HG03342 (cell line): ENCODE measurements at regions not wholly inside any gene's neighbourhood (a gene's known extent, or its start where the extent isn't known, plus 50 kb on each side); places are given as distances from the start of the nearest gene placed in this dataset.

Source experiments
- ATAC-seq: cut with Tn5 transposase; IDR thresholded peaks from one replicate; pipeline ENCODE4 v1.9.1; 2021; ENCODE audit warnings: mild to moderate bottlenecking, moderate library complexity; ENCODE audit not compliant: unreplicated experiment

- no peak for ATAC-seq
Observed at GRCh38 chr7:46695051-46695708, 774.1 kb upstream of the IGFBP3 start.

DNA sequence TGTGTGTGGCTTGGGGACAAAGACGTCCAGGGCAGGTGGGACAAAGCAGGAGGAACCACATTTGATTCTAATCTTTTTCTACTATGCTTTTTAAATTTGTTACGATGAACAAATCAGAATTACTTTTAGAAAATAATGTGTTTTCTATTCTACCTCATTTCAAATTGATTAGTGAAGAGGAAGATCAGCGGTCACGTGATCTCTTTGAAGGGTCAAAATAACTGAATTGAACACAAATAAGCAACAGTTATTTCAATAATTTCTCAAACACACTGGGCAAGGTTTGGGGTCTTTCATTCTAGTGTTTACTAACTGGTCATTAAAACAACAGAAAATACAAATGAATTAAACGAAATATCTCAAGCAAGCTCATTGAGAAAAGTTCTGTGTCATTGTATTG, 773.0 kb upstream of the IGFBP3 start:
- ATAC-seq: no peak

GRCh38 chr7:46687203-46687602, 766.1 kb upstream of the IGFBP3 start:
- no peak for ATAC-seq

GRCh38 chr7:46685051-46685450, 764.0 kb upstream of the IGFBP3 start:
- no peak for ATAC-seq

- no peak for ATAC-seq
Observed at GRCh38 chr7:46682836-46683624, 762.0 kb upstream of the IGFBP3 start.

DNA sequence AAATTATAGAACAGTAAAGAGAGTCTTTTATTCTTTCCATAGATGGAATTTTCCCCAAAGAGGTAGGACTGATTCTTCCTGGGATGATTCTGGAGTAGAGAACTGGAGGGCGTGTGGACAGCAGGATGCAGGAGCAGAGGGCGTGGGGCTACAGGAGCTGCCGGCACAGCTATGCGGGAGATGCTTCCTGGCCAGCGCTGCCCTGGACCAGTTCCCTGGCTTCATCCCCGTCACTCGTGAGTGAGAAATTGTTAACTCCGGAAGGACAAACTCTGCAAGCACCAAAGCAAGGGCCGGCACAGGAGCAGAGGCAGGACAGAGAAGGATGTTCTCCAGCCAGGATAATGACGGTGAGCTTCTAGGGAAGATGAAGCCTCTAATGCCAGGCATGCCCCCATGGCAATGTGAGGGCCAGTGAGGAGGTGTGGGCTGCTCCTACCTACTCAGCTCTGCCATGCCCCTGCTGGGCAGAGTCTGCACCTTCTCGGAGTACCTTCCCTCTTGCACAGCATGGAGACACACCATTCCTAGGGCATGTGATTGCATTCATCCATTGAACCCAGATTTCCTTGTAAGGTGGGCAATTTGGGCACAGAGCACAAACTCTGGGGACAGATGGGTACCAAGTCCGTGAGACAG, 760.9 kb upstream of the IGFBP3 start:
- ATAC-seq: no peak

GRCh38 chr7:46680147-46680546, 759.1 kb upstream of the IGFBP3 start:
- no peak for ATAC-seq

GRCh38 chr7:46679671-46680070, 758.6 kb upstream of the IGFBP3 start:
- no peak for ATAC-seq

GRCh38 chr7:46678421-46678820, 757.3 kb upstream of the IGFBP3 start:
- no peak for ATAC-seq

DNA sequence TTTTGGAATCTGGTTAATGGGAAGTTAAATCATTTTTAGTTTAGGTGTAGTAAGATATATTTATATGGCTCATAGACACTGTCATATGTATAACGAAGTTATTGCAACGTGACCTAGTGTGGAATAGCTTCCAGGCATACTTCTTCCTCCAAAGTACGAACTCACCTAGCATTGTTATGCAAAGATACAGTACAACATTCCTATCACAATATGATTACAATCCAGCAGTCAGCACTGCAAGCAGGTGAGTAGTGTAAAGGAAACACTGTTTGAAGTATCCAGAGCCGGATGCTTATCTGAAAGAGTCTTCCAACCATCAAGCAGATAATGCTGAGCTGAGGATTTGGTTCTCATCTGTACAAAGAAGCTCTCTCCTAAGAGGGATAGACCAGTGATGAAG, 754.4 kb upstream of the IGFBP3 start:
- no peak for ATAC-seq

- ATAC-seq: no peak
Observed at GRCh38 chr7:46672861-46673260, 751.8 kb upstream of the IGFBP3 start.

DNA sequence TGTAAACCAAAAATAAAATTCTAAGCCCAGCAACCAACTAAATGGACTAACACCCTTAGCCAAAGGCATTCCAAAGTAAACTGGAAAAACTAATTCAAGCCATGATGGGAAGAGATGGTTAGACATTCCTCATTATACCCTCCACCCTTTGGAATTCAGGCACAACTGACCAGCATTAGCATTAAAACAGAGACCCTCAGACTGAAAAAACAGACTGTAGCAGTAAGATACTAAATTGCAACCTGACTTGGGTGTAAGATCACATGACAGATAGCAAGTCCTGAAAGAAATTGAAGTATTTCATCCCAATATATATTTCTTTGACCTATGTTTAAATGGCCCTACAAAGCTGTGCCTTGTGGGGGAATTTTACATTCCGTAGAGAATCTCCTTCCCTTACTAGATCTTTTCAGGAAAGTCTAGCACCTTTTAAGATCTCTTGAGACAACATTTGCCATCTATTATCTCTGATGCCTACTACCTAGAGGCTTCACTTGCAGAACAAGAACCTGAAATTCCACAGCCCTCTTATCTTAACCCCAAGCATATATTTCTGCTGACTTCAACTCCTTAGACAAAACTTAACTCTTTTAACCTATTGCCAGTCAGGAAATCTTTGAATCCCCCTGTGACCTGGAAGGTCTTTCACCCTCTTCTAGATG, 750.2 kb upstream of the IGFBP3 start:
- no peak for ATAC-seq

DNA sequence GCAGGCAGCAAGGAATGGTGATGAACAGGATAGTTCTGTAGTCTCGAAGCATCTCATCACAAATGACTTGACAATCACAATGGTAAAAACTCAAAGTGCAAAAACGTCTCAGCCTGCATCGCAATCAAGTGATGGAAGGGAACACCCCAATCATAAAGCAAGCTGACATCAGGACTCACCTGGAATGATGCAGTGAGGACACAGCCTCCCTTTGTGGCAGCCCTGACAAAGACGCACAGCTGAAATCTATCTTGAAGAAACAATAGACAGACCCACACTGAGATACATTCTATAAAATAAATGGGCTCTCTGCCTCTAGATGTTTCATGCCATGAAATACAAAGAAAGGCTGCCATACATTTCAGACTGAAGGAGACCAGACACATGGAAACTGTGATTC, 748.0 kb upstream of the IGFBP3 start:
- ATAC-seq: no peak

- no peak for ATAC-seq
Observed at GRCh38 chr7:46664453-46664852, 743.4 kb upstream of the IGFBP3 start.

DNA sequence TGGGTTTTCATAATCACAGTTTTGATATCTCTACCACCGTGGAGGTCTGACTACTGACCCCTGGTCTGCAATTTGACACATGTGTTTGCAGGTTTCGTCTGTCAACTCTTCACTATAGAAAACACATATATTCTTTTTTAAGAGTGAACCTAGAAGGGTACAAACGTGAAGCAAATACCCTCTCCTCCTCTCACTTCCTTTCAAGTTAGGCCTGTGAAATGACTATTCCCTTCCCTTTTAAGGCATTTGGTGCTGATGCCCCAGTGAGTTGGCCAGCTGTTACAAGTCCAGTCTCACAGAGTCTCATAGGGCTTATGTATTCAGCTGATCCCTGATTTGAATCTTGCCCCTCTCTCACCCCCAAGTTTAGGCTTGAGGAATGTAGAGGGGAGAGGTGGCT, 742.0 kb upstream of the IGFBP3 start:
- ATAC-seq: no peak

GRCh38 chr7:46661431-46661830, 740.4 kb upstream of the IGFBP3 start:
- ATAC-seq: no peak

DNA sequence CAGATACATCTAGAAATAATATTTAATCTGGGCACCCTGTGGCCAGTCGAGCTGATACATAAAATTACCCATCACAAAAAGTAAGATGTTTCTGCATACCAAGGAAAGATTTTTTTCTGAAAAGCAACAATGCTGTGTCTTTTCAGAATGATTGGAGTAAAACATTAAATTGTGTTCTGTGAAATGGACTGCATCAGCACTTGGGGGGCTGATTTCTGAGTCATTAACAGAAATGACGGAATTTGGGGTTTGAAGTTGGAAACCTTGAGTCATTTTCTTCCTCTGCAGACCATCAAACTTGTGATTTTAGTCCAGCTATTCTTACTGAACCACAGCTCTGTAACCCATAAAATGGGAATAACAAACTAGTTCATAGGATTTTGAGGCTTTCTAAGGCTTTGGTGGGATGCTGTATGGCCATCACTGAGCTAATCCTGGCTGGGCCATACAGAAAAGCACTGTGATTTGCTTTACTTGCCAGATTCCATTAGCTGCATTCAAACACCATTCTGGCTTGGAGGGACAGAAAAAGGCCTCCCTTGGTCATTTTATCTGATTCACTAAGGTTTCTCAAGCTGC, 739.4 kb upstream of the IGFBP3 start:
- ATAC-seq: no peak

DNA sequence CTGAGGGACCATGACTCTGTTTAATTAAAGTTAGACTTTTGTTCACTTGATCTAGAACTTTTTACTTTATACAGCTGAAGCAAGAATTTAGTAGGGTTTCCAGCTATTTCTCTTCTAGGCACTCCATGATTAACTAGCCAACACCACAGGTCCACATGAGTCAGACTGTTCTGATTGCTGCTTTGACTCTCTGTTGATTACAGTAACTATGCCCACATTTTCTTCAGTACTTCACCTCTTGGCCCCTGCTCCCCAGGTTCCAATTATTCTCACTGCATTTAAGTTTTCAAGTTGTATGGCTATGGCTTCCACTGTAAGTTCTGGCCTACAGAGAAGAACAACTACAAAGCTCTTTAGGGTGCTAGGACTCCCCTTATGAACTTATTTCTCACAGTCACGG, 737.2 kb upstream of the IGFBP3 start:
- no peak for ATAC-seq

- no peak for ATAC-seq
Observed at GRCh38 chr7:46654546-46655443, 733.7 kb upstream of the IGFBP3 start.

DNA sequence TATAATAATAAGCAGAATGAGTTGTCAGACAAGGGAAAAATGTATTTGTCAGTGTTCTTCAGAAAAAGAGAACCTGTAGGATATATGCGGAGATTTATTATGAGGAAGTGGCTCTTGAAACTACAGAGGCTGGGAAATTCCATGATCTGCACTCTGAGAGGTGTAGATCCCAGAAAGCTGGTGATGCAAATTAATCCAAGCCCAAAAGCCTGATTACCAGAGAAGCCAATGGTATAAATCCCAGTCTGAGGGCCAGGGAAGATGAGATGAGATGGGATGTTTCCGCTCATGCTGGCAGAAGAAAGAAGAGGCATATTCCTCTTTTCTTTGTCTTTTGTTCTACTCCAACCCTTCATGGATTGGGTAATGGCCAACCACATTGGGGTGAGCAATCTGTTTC, 732.8 kb upstream of the IGFBP3 start:
- ATAC-seq: no peak
